HG03039 (cell line): ENCODE measurements at regions not wholly inside any gene's neighbourhood (a gene's known extent, or its start where the extent isn't known, plus 50 kb on each side); places are given as distances from the start of the nearest gene placed in this dataset.

Experiments
- ATAC-seq: cut with Tn5 transposase; IDR thresholded peaks from one replicate; pipeline ENCODE4 v1.9.1; 2021; ENCODE audit warnings: mild to moderate bottlenecking, moderate library complexity; ENCODE audit not compliant: unreplicated experiment

DNA sequence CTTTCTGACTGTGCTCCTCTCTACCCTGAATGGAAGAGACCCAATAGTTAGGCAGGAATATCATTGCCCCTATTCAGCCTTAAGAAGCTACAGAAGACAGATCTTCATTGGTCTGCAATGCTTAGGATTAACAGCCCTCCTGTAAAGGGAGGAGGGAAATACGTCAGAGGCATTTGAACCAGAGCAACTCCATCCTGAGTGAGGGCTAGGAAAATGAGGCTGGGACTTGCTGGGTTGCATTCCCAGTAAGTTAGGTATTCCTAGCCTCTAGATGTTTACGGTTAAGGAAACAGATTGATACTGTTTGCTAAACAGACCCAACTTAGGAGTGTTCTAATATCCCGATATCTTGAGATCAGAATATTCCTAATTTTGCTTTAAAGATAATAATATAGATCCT, 63.5 kb downstream of the PCDH18 start:
- ATAC-seq, result no peak

DNA sequence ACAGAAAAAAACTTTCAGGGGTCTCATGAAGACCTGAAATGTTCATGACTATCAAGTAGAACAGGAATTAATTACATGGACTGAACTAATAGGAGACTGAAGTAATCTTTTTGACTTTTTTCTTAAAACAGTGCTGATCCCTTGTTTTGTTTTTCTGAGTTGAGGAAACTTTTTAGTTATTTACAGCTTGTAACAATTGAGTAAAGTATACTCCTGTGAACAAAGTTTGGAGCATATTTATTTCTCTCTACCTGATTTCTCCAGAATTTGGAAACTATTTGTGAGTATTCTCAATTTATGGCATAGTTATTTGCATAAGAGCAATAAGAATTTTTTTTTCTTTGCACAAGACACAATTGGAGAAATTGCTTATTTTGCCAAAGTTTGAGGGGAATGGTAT, 64.8 kb downstream of the PCDH18 start:
- no peak for ATAC-seq

DNA sequence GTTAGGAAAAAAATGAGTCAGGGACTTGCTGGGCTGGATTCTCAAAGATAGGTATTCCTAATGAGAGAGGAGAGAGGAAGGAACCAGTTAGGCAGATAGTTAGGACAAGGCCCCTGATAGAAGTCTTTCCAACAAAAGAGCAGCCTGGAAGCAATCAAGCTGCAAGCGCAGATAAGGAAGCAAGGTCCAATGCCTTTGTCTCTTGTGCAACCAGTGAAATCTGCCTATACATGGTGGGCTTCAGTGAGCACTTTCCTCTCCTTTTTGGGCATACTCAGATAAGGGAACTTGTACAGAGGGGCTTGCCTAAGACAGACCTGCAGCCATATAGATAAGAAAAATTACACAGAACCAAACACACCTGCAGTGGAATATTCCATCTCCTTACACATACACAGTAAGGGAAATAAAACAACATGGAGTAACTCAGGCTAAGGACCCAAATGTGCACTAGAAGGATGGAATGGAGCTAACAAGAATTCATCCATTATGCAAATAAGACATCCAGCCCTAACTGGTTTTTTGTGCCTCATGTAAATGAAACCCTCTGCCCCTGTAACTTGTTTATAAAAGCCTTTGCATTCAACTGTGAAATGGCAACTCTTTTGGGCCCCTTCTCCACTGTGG, 68.8 kb downstream of the PCDH18 start:
- ATAC-seq, result no peak

DNA sequence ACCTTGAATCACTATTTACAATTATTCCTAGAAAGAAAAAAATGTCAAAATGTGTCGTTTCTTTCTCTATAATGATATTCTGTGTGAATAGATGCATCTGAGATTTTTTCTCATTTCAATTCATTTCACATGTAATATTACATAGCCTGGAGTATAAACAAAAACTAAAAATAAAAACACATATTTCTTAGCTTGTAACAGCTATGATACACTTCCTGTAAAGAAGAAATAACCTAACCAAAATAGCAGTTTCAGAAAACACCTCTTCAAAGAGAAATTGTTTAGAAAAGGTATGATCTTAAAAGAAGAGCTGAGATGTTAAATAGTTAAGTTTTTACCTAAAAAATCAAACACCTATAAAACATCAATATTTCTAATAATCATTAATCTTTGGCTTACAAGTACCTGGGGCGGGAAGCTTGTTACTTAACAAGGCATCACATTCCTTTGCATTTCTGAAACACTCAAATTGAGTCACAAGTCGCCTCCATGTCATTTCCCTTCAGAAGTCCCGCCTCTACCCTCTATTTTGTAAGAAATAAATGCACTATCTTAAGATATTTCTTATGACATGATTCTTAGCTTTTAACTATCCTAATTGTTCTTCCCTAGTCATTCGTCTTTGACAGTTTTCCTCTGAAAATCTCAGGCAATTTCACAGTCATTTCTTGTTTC, 76.5 kb downstream of the PCDH18 start:
- ATAC-seq, result no peak

DNA sequence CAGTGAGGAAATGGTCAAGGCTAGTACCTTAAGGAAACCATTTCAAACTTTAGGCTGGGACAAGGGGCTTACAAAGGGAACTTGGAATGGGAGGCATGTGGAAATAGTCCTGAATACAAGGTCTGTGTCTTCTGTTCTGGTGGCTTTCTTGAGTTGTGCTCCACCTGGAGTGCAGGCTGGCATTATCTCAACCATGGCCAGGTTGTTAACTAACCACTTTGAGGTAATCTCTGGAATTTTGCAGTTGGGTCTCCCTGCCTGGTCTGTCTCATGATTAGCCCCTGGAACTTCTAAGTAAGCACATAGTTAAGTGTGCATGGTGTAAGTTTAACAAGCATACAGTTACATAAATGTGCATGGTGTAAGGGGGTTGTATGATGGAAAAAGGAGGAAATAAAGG, 77.5 kb downstream of the PCDH18 start:
- no peak for ATAC-seq

DNA sequence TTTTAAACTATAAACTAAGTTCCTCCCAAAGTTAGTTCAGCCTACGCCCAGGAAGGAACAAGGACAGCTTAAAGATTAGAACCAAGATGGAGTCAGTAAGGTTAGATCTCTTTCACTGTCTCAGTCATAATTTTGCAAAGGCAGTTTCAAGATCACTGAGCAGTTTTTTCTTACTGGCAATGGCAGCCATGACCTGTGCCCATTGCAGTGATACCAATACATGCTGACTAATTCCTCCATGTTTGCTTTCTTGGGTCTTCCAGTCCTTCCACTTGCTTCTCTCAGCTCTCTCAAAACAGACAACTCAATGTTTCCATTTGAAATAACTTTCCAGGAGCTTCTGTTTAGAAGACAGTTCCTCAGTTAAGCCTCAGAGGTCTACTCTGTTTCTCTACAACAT, 79.5 kb downstream of the PCDH18 start:
- no peak for ATAC-seq

DNA sequence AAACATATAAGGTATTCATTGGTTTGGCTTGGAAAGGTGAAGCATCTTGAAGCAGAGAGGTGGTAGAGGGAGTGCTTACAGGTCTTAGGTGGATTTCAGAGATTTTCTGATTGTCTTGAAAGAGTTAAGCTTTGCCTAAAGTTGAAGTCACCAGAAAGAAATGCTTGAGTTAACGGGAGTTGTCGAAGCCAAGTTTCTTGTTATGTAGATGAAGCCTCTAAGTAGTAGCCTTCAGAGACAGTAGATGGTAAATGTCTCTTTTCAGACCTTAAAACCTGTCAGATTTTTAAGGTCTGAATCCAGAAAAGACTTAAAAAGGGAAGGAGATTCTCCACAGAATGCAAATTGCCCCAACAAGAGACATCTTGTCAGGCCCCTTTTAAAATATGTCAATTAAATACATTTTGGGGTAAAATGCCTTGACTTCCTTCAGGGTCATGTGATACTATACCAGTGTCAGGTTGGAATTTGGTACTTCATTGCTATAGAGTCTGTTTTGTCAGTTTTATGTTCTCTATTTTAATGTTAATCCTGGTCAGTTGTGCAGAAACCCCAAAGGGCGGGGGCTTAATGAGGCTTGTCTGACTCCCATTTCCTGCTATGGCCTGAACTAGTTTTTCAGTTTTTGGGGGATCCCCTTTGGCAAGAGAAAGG, 81.0 kb downstream of the PCDH18 start:
- ATAC-seq, result no peak

DNA sequence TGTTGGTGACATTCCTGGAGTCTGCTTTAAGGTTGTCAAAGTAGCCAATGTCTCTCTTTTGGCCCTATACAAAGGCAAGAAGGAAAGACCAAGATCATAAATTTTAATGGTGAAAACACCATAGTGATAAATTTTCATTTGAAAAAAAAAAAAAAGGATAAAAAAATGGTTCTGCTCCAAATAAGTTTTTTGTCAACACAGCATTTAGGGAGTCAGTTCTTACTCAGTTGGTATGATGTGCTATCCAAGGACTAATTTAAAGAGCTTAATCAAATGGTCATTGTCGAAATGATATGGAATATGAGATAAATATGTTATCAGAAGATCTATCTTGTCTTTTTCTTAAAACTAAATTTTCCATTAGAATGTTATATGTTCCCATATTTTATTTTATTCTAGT, 83.9 kb downstream of the PCDH18 start:
- no peak for ATAC-seq

DNA sequence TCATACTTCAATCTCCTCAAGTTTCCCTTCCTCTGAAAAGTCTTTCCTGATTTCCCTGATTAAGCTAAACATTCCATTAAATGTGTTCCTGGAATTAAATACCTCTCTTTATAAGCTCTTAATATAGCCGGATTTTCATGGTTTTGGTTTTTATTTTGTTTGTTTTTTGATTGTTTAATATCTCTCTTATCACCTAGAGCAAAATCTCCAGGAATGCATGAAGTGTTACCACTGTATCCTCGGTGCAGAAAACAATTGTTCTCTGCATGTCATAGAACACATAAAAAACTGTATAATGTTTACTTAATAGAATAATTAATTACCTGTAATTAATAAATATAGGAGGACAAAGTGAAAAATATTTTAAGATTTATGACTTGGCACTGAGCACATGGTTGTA, 86.2 kb downstream of the PCDH18 start:
- no peak for ATAC-seq

DNA sequence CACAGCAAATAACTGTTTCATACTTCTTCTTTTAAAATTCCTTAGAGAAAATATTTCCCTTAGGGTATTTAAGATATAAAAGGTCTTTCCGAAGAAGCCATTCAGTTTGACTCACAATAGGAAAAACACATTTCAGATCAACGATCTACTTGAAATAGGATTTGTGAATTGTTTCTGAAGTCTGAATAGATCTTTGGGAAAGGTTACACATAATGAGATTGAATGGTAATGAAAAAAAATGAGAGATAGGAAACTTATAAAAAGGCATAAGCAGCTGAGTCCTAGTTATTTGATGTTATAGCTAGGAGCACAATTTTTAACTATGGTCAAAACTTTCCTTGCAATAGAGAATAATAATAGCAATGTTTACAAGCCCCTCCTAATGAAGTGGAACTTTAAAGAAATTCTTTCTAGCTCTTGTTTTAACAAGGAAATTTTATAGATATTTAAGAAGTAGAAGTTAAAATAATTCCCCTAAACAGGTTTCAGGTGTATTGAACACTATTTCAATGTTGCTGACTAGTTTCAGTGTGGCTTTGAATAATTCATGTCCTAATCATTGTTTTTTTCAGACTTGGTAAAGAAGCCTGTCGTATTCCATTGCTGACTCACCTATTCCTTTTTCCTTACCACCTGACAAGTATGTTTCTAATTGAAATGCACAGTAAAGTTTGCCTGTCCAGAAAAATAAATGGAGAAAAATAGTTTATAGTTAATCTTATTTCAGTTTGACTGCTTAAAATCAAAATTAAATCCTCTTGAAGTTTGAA, 89.1 kb downstream of the PCDH18 start:
- no peak for ATAC-seq

DNA sequence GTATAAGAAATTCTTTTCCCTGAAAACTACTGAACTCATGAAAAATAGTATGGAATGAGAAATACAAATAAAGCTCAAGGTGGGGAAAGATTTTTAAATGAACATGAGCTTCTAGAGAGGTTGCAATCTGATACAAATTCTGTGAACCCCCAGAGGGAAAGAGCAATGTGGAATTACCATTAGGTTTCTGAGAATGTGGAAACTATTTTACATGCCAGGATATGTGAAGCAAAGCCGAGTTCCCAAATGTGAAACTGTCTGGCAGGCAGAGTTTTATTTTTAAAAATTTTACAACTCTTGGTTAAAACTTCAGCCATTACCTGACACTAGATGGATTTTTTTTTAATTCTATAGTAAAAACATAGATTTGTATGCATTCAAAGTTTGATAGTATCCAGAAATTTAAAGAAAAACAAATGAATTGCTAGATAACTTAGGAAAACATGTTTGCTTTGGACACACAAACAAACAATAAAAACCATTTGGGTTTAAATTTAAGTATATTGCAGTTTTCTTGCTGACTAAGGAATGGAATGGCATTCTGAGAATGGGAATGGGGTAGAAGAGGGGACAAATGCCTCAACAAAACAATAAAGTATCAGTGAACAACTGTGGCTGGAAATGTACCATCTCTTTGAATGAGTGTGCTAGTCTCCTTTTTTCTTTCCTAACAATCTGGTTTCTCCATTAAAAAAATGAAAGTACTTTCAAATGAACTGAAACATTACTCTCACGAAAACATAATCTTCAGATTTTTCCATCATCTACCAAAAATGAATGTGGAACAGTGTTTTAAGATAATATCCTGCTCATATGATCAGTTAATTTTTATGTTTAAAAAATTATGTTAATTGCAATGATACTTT, 99.6 kb downstream of the PCDH18 start:
- no peak for ATAC-seq

DNA sequence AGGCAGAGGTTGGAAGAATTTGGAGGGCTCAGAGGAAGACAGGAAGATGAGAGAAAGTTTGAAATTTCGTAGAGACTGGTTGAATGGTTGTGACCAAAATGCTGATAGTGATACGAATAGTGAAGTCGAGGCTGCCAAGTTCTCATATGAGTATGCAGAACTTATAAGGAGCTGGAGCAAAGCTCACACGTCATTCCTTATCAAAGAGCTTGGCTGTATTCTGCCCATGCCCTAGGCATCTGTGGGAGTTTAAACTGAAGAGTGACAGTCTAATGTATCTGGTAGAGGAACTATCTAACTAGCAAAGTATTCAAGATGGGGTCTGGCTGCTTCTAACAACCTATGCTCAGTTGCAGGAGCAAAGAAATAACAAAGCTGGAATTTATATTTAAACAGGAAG, 102.1 kb downstream of the PCDH18 start:
- no peak for ATAC-seq

DNA sequence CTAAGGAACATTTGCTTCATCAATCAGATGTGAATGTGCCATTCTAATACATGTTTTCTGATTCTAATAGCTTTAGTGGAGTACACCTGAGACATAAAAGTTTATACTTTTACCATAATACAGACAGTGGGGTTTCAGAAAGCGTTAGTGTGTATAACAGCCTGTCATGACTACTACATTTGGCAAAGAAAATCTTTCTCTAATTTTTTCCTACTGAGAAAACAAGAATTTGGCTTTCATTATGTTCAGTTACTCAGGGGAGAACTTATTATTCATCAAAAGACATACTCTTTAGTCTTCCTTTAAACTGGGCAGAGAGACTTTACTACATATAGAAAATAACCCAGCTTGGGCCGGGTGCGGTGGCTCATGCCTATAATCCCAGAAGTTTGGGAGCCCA, 104.9 kb downstream of the PCDH18 start:
- ATAC-seq, result no peak

DNA sequence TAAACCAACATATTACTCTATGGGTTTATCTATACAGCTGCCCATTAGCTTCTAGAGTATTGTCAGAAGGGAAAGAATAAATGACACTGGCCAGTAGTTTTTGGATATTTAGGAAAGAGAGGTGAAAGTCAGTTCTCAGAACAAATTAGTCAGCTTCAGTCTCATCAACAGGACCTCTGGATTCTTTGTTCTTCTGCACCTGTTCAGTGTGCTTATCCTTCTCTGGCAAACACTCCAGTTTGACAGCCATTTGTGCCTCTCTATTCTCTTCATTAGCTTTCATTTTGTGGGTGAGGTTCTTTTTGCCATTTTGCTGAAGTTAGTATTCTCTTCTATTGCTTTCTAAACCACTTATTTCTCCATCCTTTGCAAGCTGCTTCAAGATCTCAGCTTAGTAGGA, 107.0 kb downstream of the PCDH18 start:
- no peak for ATAC-seq

DNA sequence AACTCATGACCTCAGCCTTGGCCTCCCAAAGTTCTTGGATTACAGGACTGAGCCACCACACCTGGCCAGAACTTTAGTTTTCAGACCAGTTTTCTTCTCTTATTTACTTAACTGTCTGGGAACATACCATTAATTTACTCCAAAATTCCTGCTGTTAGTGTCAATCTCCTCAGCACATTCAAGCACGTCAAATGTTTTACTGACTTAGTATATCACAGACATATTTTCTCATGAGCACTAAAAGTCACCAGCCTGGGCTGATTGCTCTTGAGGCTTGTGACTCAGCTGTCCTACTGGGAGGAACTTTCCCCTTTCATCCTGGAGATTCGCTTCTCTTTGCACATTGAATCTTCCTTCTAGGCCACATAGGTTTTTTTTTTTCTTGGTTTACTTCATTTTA, 109.6 kb downstream of the PCDH18 start:
- ATAC-seq, result no peak

DNA sequence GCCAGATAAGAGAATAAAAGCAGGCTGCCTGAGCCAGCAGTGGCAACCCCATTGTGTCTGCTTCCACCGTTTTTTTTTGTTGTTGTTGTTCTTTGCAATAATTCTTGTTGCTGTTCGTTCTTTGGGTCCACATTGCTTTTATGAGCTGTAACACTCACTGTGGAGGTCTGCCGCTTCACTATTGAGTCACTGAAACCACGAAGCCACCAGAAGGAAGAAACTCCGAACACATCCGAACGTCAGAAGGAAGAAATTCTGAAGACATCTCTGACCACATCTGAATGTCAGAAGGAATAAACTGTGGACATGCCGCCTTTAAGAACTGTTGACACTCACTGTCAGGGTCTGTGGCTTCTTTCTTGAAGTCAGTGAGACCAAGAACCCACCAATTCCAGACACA, 110.5 kb downstream of the PCDH18 start:
- no peak for ATAC-seq

DNA sequence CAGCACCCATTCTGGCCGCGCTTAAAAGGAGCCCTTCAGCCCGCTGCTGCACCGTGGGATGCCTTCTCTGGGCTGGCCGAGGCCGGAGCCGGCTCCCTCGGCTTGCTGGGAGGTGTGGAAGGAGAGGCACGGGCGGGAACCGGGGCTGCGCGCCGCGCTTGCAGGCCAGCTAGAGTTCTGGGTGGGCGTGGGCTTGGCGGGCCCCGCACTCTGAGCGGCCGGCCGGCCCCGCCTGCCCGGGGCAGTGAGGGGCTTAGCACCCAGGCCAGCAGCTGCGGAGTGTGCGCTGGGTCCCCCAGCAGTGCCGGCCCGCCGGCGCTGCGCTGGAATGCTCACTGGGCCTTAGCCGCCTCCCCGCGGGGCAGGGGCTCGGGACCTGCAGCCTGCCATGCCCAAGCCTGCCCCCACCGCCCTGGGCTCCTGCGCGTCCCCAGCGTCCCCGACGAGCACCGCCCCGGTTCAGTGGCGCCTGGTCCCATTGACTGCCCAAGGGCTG, 111.3 kb downstream of the PCDH18 start:
- ATAC-seq, result no peak

DNA sequence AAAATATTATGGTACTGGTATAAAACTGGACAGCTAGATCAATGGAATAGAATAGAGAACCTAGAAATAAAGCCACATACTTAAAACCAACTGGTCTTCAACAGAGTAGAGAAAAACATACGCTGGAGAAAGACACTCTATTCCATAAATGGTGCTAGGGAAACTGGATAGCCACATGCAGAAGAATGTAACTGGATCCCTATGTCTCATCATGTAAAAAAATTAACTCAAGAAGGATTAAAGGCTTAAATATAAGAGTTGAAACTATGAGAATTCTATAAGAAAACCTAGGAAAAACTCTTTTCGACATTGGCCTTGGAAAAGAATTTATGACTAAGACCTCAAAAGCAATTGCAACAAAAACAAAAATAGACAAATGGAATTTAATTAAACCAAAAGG, 114.6 kb downstream of the PCDH18 start:
- no peak for ATAC-seq

DNA sequence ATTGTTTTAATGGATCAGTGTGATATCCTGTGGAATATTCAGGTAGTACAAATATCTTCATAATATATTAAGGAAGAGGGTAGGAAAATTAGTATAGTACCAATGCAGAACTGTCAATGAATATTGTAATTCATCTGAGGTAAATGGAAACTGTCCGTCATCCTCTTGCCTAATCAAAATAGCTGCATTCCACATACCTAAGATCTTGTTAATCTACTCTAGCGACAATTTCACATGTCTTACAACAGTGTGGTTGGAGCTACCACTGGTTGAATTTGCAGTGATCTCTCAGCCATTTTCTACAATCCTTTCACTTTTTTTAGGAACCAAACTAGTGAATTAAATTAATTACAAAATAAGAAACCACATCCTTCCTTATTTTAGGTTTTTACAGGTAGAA, 117.5 kb downstream of the PCDH18 start:
- ATAC-seq, result no peak

DNA sequence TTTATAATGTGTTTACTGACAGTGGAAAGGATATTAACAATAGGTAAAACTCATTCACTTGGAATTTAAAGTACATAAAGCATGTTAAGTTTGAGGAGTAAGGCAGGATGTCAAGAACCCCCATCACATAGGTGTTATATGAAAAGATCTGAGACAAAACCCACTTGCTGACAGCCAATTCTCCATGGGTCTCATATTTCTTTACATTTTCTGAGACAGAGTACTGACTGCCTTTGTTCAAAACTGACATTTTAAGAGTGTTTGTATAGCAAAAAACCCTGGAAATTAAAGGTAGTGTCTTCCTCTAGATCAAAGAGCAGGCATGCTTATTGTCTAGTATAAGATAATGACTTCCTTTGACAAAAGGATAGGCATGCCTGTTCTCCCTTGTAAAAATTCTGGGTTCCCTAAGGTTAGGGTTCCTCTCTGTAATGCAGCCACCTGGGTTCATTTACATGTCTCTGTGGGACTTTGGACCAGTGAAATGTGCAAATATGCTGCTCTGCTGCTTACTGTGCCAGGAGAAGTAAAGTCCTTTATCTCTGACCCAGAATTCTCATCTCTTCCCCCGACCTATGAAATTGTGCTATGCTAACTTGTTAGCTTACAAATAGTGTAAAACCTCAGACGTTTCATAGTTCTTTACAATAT, 123.6 kb downstream of the PCDH18 start:
- ATAC-seq, result no peak
